ENCODE measurements at regions not wholly inside any gene's neighbourhood (a gene's known extent, or its start where the extent isn't known, plus 50 kb on each side); places are given as distances from the start of the nearest gene placed in this dataset.

GRCh38 chr4:149972407-149972806, 105.8 kb upstream of the DCLK2 start:
- peak; percentile 61 for ATAC-seq
- TF ChIP-seq, protein P1, sequence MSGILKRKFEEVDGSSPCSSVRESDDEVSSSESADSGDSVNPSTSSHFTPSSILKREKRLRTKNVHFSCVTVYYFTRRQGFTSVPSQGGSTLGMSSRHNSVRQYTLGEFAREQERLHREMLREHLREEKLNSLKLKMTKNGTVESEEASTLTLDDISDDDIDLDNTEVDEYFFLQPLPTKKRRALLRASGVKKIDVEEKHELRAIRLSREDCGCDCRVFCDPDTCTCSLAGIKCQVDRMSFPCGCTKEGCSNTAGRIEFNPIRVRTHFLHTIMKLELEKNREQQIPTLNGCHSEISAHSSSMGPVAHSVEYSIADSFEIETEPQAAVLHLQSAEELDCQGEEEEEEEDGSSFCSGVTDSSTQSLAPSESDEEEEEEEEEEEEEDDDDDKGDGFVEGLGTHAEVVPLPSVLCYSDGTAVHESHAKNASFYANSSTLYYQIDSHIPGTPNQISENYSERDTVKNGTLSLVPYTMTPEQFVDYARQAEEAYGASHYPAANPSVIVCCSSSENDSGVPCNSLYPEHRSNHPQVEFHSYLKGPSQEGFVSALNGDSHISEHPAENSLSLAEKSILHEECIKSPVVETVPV (CRISPR knock-in tag; IDR thresholded peaks at IDR 0.05), result no peak
- TF ChIP-seq PPARA (CRISPR knock-in tag; IDR thresholded peaks at IDR 0.05; ENCODE audit: borderline replicate concordance), result no peak

GRCh38 chr4:149973181-149973580, 105.1 kb upstream of the DCLK2 start:
- no peak for TF ChIP-seq GLIS3 (CRISPR knock-in tag; IDR thresholded peaks at IDR 0.05)
- TF ChIP-seq CREB5 (CRISPR knock-in tag; IDR thresholded peaks at IDR 0.05; ENCODE audit: low read depth), result no peak
- TF ChIP-seq BACH2 (CRISPR knock-in tag; IDR thresholded peaks at IDR 0.05; ENCODE audit: borderline replicate concordance), result no peak
- TF ChIP-seq, protein P2, sequence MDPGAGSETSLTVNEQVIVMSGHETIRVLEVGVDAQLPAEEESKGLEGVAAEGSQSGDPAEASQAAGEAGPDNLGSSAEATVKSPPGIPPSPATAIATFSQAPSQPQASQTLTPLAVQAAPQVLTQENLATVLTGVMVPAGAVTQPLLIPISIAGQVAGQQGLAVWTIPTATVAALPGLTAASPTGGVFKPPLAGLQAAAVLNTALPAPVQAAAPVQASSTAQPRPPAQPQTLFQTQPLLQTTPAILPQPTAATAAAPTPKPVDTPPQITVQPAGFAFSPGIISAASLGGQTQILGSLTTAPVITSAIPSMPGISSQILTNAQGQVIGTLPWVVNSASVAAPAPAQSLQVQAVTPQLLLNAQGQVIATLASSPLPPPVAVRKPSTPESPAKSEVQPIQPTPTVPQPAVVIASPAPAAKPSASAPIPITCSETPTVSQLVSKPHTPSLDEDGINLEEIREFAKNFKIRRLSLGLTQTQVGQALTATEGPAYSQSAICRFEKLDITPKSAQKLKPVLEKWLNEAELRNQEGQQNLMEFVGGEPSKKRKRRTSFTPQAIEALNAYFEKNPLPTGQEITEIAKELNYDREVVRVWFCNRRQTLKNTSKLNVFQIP (CRISPR knock-in tag; IDR thresholded peaks at IDR 0.05; ENCODE audit: borderline replicate concordance, low read depth), result no peak
- no peak for TF ChIP-seq TOX (CRISPR knock-in tag; IDR thresholded peaks at IDR 0.05; ENCODE audit: borderline replicate concordance)
- TF ChIP-seq SNAI2 (CRISPR knock-in tag; IDR thresholded peaks at IDR 0.05), result no peak
- TF ChIP-seq ZFP3 (CRISPR knock-in tag; IDR thresholded peaks at IDR 0.05), result no peak
- TF ChIP-seq CSDC2 (CRISPR knock-in tag; IDR thresholded peaks at IDR 0.05), result no peak
- no peak for TF ChIP-seq PPARA (CRISPR knock-in tag; IDR thresholded peaks at IDR 0.05; ENCODE audit: borderline replicate concordance)
- TF ChIP-seq, protein P1 (CRISPR knock-in tag; IDR thresholded peaks at IDR 0.05), result no peak
- TF ChIP-seq, protein P3, sequence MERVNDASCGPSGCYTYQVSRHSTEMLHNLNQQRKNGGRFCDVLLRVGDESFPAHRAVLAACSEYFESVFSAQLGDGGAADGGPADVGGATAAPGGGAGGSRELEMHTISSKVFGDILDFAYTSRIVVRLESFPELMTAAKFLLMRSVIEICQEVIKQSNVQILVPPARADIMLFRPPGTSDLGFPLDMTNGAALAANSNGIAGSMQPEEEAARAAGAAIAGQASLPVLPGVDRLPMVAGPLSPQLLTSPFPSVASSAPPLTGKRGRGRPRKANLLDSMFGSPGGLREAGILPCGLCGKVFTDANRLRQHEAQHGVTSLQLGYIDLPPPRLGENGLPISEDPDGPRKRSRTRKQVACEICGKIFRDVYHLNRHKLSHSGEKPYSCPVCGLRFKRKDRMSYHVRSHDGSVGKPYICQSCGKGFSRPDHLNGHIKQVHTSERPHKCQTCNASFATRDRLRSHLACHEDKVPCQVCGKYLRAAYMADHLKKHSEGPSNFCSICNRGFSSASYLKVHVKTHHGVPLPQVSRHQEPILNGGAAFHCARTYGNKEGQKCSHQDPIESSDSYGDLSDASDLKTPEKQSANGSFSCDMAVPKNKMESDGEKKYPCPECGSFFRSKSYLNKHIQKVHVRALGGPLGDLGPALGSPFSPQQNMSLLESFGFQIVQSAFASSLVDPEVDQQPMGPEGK (CRISPR knock-in tag; IDR thresholded peaks at IDR 0.05; ENCODE audit: borderline replicate concordance), result no peak
- TF ChIP-seq ZFP30 (CRISPR knock-in tag; IDR thresholded peaks at IDR 0.05), result no peak
- TF ChIP-seq ARNTL (CRISPR knock-in tag; IDR thresholded peaks at IDR 0.05; ENCODE audit: borderline replicate concordance, low read depth), result no peak
- TF ChIP-seq TCF4 (CRISPR knock-in tag; IDR thresholded peaks at IDR 0.05; ENCODE audit: borderline replicate concordance), result no peak
- no peak for TF ChIP-seq OSR1 (CRISPR knock-in tag; IDR thresholded peaks at IDR 0.05)
- no peak for TF ChIP-seq TSHZ2 (CRISPR knock-in tag; IDR thresholded peaks at IDR 0.05)
- no peak for TF ChIP-seq ISL1 (CRISPR knock-in tag; IDR thresholded peaks at IDR 0.05)
- no peak for ATAC-seq

DNA sequence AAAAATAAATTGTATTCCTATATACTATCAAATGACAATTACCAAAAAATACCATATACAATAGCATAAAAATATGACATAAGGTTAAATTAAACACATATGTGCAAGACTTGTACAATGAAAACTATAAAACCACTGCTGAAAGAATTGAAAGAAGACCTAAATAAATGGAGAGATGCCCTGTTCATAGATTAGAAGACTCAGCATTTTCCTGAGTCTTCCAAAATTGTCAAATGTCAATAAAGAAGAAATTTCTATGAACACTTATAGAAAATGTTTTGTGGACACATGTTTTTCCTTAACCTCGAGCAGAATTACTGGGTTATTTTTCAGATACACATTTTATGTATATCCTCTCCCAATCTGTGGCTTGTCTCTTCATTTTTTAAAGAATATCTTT, 103.1 kb upstream of the DCLK2 start:
- no peak for ATAC-seq
- no peak for TF ChIP-seq TSHZ2 (CRISPR knock-in tag; IDR thresholded peaks at IDR 0.05)
- no peak for TF ChIP-seq ZNF8 (CRISPR knock-in tag; IDR thresholded peaks at IDR 0.05)
- TF ChIP-seq ZNF70 (CRISPR knock-in tag; IDR thresholded peaks at IDR 0.05), result no peak
- TF ChIP-seq, protein P3 (CRISPR knock-in tag; IDR thresholded peaks at IDR 0.05; ENCODE audit: borderline replicate concordance), result no peak
- no peak for TF ChIP-seq ZC3H10 (CRISPR knock-in tag; IDR thresholded peaks at IDR 0.05)
- no peak for TF ChIP-seq ARNTL (CRISPR knock-in tag; IDR thresholded peaks at IDR 0.05; ENCODE audit: borderline replicate concordance, low read depth)
- TF ChIP-seq PPARA (CRISPR knock-in tag; IDR thresholded peaks at IDR 0.05; ENCODE audit: borderline replicate concordance), result no peak
- TF ChIP-seq GLIS3 (CRISPR knock-in tag; IDR thresholded peaks at IDR 0.05), result no peak
- no peak for TF ChIP-seq OSR1 (CRISPR knock-in tag; IDR thresholded peaks at IDR 0.05)
- TF ChIP-seq TCF4 (CRISPR knock-in tag; IDR thresholded peaks at IDR 0.05; ENCODE audit: borderline replicate concordance), result no peak
- TF ChIP-seq ISL1 (CRISPR knock-in tag; IDR thresholded peaks at IDR 0.05), result no peak
